K562 (cell line): ENCODE measurements at regions not wholly inside any gene's neighbourhood (a gene's known extent, or its start where the extent isn't known, plus 50 kb on each side); places are given as distances from the start of the nearest gene placed in this dataset.

ENCODE experiments used
- ATAC-seq: fragments of 200-7000 bp; cut with Tn5 transposase; 3 replicates; pipeline ENCODE4 v1.9.1; 2020; ENCODE audit warnings: moderate library complexity
- BruUV-seq: library from RNA; stranded (reverse); fragments of 400-500 nt; replicated peaks from 2 replicates; lab custom pipeline; 2021; lab: Mats Ljungman, UMichigan
- CTCF ChIA-PET: fragments of 300-600 bp; formaldehyde crosslinking; extraction: SDS; loops from one replicate; lab custom pipeline; 2021; ENCODE audit warnings: low intra/inter-chr PET ratio; lab: Yijun Ruan, JAX
- POLR2A ChIA-PET: fragments of 300-600, 350-650 bp; sonication (Branson Sonifier 250); formaldehyde crosslinking; extraction: SDS; loops from one replicate; lab custom pipeline; 2021; ENCODE audit warnings: antibody characterized with exemption, inconsistent platforms; lab: Yijun Ruan, JAX
- DNase-seq, 4 experiments: peaks; one replicate each; pipeline versions ENCODE4 v3.0.0 to v3.0.0-alpha.2; 2011 to 2018; ENCODE audit warnings: low spot score in 3 of 4, mixed read lengths in 3 of 4; ENCODE audit errors: extremely low read depth in 1 of 4
- FAIRE-seq: peaks from 2 replicates; lab custom pipeline; 2011; peaks lifted over from hg19 to GRCh38; lab: Jason Lieb, UNC
- H2AFZ ChIP-seq: 2 replicates; pipeline ENCODE4 v1.6.0; 2011; ENCODE audit warnings: low read depth, low read length, control low read depth, inconsistent platforms
- H3K27ac ChIP-seq: fragments of 200-600 bp; 3 replicates; pipeline ENCODE4 v1.8.0; 2011; ENCODE audit warnings: low read depth, mild to moderate bottlenecking, control low read depth, inconsistent platforms, low read length, moderate library complexity, mixed read lengths; ENCODE audit errors: extremely low read depth
- H3K27me3 ChIP-seq, 2 experiments: fragments of 300-600 bp in 1 of 2; 2 replicates in 1 of 2; 3 replicates in 1 of 2; pipeline versions ENCODE4 v1.6.0 to v1.8.0; 2011; ENCODE audit warnings: inconsistent platforms in 2 of 2, low read length in 2 of 2, mild to moderate bottlenecking in 1 of 2, mixed read lengths in 1 of 2, moderate library complexity in 1 of 2; ENCODE audit not compliant: control insufficient read depth in 2 of 2, insufficient read depth in 2 of 2
- H3K36me3 ChIP-seq: fragments of 300-600 bp; 3 replicates; pipeline ENCODE4 v1.8.0; 2011; ENCODE audit warnings: mild to moderate bottlenecking, low read length, inconsistent platforms; ENCODE audit not compliant: control insufficient read depth, insufficient read depth
- H3K4me1 ChIP-seq, 2 experiments: fragments of 200-600 bp in 1 of 2; replicated peaks in 1 of 2; 2 replicates in 1 of 2; 3 replicates in 1 of 2; pipeline versions ENCODE4 v1.5.1 to v1.8.0; 2011; ENCODE audit warnings: inconsistent platforms in 2 of 2, low read length in 2 of 2, mild to moderate bottlenecking in 1 of 2, mixed read lengths in 1 of 2, moderate library complexity in 1 of 2; ENCODE audit not compliant: control insufficient read depth in 2 of 2, insufficient read depth in 2 of 2
- H3K4me2 ChIP-seq: 2 replicates; pipeline ENCODE4 v1.6.1; 2011; ENCODE audit warnings: low read length, control low read depth, inconsistent platforms, mixed read lengths; ENCODE audit not compliant: insufficient read depth
- H3K4me3 ChIP-seq: fragments of 200-600 bp; sonication (generic), shearing (Covaris generic); 2 replicates; pipeline ENCODE4 v1.5.1; 2016; ENCODE audit warnings: control low read depth, inconsistent platforms
- H3K79me2 ChIP-seq: fragments of 200-600 bp; 3 replicates; pipeline ENCODE4 v1.8.0; 2011; ENCODE audit warnings: low read length, inconsistent platforms; ENCODE audit not compliant: control insufficient read depth, insufficient read depth
- H3K9ac ChIP-seq, 2 experiments: 2 replicates each; pipeline versions ENCODE4 v1.6.0 to v1.6.1; 2011; ENCODE audit warnings: low read depth in 2 of 2, low read length in 2 of 2, control low read depth in 1 of 2, inconsistent platforms in 1 of 2, mild to moderate bottlenecking in 1 of 2, mixed read lengths in 1 of 2; ENCODE audit not compliant: insufficient read depth in 1 of 2
- H3K9me1 ChIP-seq: one replicate; pipeline ENCODE4 v1.6.0; 2011; ENCODE audit warnings: inconsistent platforms, mild to moderate bottlenecking, low read length, moderate library complexity; ENCODE audit not compliant: control insufficient read depth, insufficient read depth
- H3K9me3 ChIP-seq: replicated peaks from 2 replicates; pipeline ENCODE4 v1.5.1; 2011; ENCODE audit warnings: low read depth, low read length, inconsistent platforms; ENCODE audit not compliant: control insufficient read depth, insufficient read depth
- H4K20me1 ChIP-seq: replicated peaks from 2 replicates; pipeline ENCODE4 v1.6.1; 2011; ENCODE audit warnings: low read length, inconsistent platforms, mixed read lengths; ENCODE audit not compliant: control insufficient read depth, insufficient read depth
- BCL6 ChIP-seq: fragments of 250-450 bp; sonication (Bioruptor Pico); IDR thresholded peaks from 2 replicates; pipeline ENCODE4 v1.4.0; 2020
- CAMTA2 ChIP-seq: fragments of 250-450 bp; sonication (Bioruptor Pico); conservative IDR thresholded peaks from 2 replicates; pipeline ENCODE4 v1.5.1; 2022
- DPF2 ChIP-seq: fragments of 450-650 bp; IDR thresholded peaks from 2 replicates; pipeline ENCODE4 v1.6.1; 2016
- FOXK2 ChIP-seq, 2 experiments: fragments of 450-650 bp; IDR thresholded peaks in 1 of 2; conservative IDR thresholded peaks in 1 of 2; 2 replicates each; pipeline ENCODE4 v1.6.1; 2016; ENCODE audit warnings: low read depth in 2 of 2, mild to moderate bottlenecking in 1 of 2
- GABPB2 ChIP-seq: fragments of 250-450 bp; sonication (Bioruptor Pico); conservative IDR thresholded peaks from 2 replicates; pipeline ENCODE4 v1.5.1; 2021; ENCODE audit warnings: mild to moderate bottlenecking
- U2AF2 ChIP-seq: fragments of 200-400 bp; formaldehyde crosslinking; optimal IDR thresholded peaks from 2 replicates; pipeline ENCODE3; 2017; ENCODE audit warnings: low read depth, mild to moderate bottlenecking, low read length
- WGBS: fragments of 100-300 bp; shearing (Covaris generic); methylation state at CpG from one replicate; pipeline ENCODE4 v1.1.6; 2016; ENCODE audit warnings: low coverage, mixed read lengths; ENCODE audit not compliant: insufficient coverage; ENCODE audit errors: missing lambda C conversion rate; 5-methylcytosine and 5-hydroxymethylcytosine counted together
- in situ Hi-C: fragments of 300-500 bp; cut with MboI; formaldehyde crosslinking; loops from 4 replicates; pipeline ENCODE4 v1.15.0; 2018; ENCODE audit warnings: inconsistent platforms, mixed read lengths
- intact Hi-C: fragments of 100-400 bp; cut with micrococcal nuclease; formaldehyde crosslinking; loops from 2 replicates; pipeline ENCODE4 v1.14.2; 2022
- TF ChIP-seq, protein P1 (sequence below): fragments of 250-450 bp; sonication (Bioruptor Pico); IDR thresholded peaks from 2 replicates; pipeline ENCODE4 v1.8.0; 2022; ENCODE audit warnings: inconsistent platforms
- TF ChIP-seq, protein P2 (sequence below): sonication (generic); formaldehyde crosslinking; IDR thresholded peaks from 2 replicates; pipeline ENCODE4 v1.8.0; 2022; ENCODE audit warnings: mild to moderate bottlenecking, missing genetic modification reagents
- TF ChIP-seq, protein P3 (sequence below): fragments of 250-450 bp; sonication (Bioruptor Pico); IDR thresholded peaks from 2 replicates; pipeline ENCODE4 v1.5.0; 2022; ENCODE audit warnings: mild to moderate bottlenecking

DNA sequence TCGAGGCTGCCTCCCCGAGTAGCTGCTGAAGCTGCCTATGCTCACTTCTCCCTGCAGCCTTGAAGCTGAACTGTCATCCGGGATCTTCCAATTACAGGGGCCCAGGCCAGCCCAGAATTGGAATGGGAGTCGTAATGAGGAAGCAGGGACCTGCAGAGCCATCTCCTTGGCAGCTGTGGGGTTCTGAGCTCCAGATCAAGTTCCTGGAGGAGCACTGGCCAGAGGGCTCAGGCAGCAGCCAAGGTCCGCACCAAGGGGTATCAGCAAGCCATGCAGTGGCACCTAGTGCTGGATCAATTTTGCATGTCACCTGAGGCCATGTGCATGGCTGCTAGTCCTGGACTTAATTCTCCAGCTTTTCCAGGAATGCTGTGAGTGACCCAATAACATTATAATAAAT lies 163.2 kb upstream of the TSHZ2 start (continued):
- TF ChIP-seq, protein P1, sequence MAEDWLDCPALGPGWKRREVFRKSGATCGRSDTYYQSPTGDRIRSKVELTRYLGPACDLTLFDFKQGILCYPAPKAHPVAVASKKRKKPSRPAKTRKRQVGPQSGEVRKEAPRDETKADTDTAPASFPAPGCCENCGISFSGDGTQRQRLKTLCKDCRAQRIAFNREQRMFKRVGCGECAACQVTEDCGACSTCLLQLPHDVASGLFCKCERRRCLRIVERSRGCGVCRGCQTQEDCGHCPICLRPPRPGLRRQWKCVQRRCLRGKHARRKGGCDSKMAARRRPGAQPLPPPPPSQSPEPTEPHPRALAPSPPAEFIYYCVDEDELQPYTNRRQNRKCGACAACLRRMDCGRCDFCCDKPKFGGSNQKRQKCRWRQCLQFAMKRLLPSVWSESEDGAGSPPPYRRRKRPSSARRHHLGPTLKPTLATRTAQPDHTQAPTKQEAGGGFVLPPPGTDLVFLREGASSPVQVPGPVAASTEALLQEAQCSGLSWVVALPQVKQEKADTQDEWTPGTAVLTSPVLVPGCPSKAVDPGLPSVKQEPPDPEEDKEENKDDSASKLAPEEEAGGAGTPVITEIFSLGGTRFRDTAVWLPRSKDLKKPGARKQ (CRISPR knock-in tag), result no peak
- TF ChIP-seq, all 486 proteins: peak for 0

DNA sequence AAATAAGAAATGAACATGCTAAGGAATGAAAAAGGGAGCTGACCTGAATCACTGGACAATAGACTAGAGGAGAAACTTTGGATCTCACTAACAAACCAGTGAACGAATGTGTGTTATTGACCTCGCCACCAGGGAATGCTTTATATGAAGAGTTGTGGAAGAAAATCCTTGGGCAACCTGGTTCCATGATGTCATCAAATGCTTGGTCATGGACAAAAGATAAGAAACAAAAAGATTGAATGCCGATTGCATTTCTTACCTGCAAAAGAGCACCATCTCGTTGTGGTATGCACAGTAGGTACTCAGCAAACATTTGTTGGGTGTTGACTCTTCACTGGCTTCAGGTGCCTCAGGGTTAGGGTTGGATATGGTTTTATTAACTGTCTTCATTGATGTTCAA lies 165.2 kb upstream of the TSHZ2 start:
- intact Hi-C loops, result no loop called here
- CTCF ChIA-PET, result no interaction called here
- Histone ChIP-seq H2AFZ (no peak overlapping the region), H3K27me3 (no peaks in the 10 kb centered on the region), H4K20me1 (no peaks in the 10 kb centered on the region)
- no peak for FAIRE-seq
- 0% methylated on average over 4 of the region's 4 CpGs for WGBS
- no peak for TF ChIP-seq GABPB2 (CRISPR knock-in tag)
- TF ChIP-seq DPF2, result no peak
- TF ChIP-seq U2AF2, result no peak
- TF ChIP-seq BCL6, result no peak
- TF ChIP-seq FOXK2 (conservative IDR thresholded peaks at IDR 0.05 in 1 of 2, IDR thresholded peaks at IDR 0.05 in 1 of 2; ENCODE audit: low read depth in 2 of 2), result no peak
- TF ChIP-seq CAMTA2 (CRISPR knock-in tag), result no peak
- TF ChIP-seq, protein P2, sequence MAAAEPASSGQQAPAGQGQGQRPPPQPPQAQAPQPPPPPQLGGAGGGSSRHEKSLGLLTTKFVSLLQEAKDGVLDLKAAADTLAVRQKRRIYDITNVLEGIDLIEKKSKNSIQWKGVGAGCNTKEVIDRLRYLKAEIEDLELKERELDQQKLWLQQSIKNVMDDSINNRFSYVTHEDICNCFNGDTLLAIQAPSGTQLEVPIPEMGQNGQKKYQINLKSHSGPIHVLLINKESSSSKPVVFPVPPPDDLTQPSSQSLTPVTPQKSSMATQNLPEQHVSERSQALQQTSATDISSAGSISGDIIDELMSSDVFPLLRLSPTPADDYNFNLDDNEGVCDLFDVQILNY (CRISPR knock-in tag), result no peak
- TF ChIP-seq, protein P3, sequence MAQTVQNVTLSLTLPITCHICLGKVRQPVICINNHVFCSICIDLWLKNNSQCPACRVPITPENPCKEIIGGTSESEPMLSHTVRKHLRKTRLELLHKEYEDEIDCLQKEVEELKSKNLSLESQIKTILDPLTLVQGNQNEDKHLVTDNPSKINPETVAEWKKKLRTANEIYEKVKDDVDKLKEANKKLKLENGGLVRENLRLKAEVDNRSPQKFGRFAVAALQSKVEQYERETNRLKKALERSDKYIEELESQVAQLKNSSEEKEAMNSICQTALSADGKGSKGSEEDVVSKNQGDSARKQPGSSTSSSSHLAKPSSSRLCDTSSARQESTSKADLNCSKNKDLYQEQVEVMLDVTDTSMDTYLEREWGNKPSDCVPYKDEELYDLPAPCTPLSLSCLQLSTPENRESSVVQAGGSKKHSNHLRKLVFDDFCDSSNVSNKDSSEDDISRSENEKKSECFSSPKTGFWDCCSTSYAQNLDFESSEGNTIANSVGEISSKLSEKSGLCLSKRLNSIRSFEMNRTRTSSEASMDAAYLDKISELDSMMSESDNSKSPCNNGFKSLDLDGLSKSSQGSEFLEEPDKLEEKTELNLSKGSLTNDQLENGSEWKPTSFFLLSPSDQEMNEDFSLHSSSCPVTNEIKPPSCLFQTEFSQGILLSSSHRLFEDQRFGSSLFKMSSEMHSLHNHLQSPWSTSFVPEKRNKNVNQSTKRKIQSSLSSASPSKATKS (CRISPR knock-in tag), result no peak
- TF ChIP-seq, all 486 proteins: peak for 0
- no peaks in the 10 kb centered on the region for H3K9me1 ChIP-seq
- DNase-seq (no peak), ATAC-seq (no peak)
- POLR2A ChIA-PET, result no interaction called here
- no TSS peak for BruUV-seq
- no peaks in the 10 kb centered on the region for H3K79me2 ChIP-seq
- no peak overlapping the region for H3K9ac ChIP-seq
- in situ Hi-C loops, result no loop called here
- H3K4me2 ChIP-seq, result no peak overlapping the region
- H3K9me3 ChIP-seq, result no peaks in the 10 kb centered on the region
- H3K36me3 ChIP-seq, result no peaks in the 10 kb centered on the region
- no peak overlapping the region for H3K4me3 ChIP-seq
- no peaks in the 10 kb centered on the region for H3K4me1 ChIP-seq
- no peak overlapping the region for H3K27ac ChIP-seq
